ENCODE measurements at regions not wholly inside any gene's neighbourhood (a gene's known extent, or its start where the extent isn't known, plus 50 kb on each side); places are given as distances from the start of the nearest gene placed in this dataset.
A peak's percentile ranks its signal among the peaks of the same experiment; 100 is the strongest.

DNA sequence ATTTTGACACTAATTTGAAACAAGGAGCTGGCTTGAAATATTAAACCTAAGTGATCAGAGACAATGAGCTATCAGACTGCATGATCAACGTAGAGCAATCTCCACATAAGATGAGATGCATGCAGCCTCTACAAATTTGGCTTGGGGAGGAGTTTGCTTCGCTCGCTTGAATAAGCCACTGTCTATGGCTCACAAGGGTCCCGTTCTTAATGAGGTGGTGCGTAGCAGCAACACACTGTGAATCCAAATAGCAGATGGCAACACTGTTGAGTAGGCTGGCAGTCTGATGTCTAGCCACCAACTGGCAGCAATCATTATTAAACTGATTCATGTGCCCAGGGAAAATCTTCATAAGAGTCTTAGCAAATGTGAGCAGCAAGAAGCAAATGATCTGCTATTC, 125.4 kb upstream of the CCDC54 start:
- DNase-seq = peak; percentile 95

DNA sequence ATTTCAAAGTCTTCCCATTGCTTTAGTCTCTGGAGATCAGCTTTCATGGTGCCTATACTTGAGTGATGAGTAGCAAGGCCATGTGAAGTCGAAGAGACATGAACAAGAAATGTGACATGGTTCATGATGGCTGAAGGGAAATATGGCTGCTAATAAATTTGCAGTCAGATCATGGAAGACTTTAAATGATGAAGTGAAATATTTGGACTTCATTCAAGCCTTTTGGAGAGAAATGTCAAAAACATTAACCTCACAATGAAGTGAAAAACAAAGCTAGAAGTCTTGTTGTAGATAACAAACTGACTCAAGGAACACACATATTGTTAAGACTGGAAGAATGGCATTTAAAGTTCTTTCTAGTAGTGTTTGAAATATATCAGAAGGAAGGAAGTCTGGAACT, 120.3 kb upstream of the CCDC54 start:
- no peak for DNase-seq

DNA sequence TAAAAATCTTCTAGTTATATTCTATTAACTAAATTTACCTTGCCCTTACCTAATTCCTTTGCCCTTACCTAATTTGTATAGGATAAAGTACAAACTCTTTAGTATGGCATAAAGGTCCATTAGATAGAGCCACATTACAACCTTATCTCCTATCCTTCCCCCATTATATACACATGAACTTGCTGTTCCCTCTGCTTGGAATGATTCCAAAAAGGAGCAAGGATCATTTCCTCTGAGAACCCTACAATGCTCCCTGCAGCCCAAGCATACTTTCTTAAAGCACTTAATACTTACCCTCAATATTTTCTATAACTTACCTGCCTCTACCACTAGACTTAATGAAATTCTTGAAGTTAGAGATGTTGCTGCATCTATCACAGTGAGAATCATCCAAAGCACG, 118.9 kb upstream of the CCDC54 start:
- DNase-seq = no peak

DNA sequence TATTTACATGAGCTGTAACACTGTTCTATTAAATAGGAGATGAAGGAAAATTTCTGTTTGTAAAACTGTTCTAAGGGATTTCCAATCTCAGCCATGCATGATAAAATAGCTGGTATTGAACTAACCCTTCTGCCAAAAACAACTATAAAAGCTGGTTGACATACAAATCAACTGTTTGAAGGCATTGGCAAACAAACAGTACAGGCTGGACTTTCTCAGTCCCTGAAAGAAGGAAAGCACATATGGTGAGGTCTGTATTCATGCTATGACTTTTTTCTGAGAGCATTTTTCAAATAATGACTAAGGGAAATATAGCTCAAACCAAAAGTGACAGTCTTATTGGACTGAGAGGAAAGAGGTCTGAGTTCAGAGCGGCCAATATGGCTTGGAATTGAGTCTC, 117.0 kb upstream of the CCDC54 start:
- DNase-seq = no peak

DNA sequence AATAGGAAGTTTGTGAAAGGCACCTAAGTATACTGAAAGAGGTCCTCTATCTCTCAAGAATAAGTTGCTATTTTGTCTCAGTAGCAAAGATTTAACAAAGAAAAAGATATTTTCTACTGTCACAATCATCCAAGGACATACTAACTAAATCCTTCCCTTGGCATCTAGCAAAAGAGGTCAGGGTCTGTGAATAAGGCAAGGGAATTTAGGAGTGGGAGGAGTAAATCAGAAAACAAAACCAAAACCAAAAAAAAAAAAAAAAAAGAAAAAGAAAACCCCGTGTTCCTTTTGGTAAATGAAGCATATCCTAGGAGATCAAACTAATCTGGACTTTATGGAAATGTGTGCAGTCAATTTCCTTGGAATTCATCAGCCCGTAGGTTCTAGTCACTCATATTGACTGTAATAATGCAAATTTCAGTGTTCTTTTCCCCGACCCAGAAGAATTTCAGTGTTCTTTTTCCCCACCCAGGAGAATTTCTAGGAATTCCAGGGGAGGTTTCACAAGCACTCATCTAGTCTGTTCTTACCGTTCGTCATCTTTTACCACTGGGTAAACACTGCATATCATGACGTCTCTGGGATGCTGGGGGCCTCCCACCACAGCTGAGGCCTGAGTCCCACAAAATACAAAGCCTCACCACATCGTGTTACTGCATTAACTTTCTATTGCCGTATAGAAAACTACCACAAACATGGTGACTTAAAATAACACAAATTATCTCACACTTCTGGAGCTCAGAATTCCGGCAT, 113.8 kb upstream of the CCDC54 start:
- DNase-seq = no peak

DNA sequence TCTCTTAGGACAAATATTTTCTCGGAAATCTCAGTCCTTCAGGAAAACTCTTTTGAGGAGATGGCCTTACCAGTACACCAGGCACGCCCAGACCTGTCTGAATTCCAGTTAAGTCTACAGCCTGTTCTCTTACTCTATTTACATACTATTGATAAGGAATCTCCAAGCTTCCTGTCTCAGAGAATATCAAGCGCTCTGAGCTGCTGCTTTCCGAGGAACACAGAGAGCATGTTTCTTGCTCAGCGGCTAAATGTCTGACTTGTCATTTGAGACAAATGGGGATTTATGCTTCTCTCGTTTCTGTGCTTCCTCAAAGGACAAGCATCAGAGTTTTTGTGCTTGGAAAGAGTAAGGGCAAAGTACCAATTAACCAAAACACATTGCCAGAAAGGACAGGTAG, 112.4 kb upstream of the CCDC54 start:
- DNase-seq = no peak

DNA sequence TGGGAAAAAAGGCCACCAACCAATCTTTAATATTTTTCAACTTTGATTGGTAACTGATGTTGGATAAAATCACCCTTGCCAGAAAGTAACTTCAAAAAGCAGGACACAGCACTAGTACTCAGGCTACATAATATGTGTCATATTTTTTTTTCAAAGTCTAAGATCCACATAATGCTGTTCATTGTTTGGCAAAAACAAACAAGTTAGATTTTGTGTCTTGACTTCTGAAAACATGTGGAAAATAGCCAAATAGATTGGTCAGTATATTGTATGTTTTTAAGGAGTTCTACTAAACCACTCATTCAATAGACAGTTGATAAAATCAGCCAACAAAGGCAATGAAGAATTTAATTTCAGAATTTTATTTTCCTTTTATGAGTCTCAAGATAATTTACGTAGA, 111.7 kb upstream of the CCDC54 start:
- no peak for DNase-seq

DNA sequence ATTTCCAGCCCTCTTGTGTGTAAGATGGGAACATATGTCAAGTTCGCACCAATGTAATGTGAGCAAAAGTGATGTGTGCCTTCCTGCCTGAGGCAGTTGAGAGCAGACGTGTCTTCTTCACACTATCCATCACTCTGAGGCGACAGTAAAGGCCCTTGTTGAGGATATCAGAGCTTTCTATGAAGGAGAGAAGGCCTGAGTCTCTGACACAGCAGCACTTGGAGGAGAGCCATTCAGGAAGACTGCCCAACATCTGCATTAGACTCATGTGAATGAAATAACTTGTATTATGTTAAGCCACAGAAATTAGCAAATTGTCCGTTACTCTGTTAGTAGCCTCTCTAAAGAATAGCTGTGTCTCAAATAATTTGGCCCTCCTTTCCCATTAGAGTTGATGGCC, 108.8 kb upstream of the CCDC54 start:
- no peak for DNase-seq

DNA sequence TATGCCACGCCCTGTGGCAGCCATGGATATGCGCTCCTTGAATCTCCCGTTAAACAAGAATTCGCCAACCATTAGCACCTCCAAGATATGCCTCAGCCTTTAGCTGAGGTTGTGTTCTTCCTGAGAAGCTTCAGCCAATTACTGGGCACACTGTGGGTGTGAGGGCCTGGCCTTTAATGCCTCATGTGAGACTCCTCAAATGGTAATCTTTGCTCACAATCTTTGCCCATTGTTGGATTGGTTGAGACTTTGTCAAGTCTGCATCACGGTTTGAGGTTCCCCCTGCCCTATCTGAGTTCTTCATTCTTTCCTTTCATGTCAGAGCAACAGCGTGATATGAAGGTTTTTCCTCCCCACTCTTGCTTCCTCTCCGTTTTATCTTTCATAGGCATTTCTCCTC, 108.1 kb upstream of the CCDC54 start:
- no peak for DNase-seq

DNA sequence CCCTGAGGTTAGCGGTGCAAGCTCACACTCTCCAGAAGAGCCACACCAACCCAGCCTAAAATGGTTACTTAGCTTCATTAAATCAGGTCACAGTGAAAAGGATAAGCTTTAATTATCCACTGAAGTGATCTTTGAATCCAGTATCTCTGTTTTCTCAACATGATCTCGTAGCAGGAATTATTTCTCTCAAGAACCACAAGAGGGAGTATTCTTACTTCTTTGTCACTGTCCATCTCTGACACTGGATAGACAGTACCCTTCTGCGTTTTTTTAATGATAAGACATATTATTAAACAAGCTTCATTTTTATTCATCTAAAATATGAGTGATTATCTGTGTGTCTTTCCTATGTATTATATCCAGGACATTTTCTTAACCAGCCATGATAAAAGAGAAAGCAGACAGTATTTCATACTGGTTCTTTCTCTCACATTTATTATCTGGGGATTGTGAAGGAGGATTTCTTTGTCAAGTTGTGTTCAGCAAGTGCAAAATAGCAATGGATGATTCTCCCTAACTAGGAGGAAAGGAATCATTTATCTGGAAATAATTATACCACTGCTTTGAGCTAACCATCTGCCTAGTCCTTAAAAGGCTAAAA, 105.4 kb upstream of the CCDC54 start:
- peak; percentile 26 for DNase-seq

DNA sequence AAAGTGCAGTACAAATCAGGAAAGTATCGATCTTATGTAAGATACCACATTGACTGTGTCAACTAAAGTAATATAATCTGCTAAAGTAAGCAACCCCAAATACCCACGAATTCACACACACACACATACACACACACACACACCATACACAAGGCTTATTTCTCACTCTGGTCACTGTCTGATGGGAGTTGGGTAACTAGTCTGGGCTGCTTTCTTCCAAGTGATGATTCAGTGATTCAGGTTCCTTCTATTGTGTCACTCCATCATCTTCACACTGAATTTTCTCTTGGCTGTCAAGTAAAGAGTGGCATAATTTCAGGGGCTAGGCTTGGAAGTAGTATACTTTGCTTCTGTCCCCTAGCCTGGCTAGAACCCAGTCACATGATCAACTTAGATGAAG, 104.8 kb upstream of the CCDC54 start:
- DNase-seq = no peak

DNA sequence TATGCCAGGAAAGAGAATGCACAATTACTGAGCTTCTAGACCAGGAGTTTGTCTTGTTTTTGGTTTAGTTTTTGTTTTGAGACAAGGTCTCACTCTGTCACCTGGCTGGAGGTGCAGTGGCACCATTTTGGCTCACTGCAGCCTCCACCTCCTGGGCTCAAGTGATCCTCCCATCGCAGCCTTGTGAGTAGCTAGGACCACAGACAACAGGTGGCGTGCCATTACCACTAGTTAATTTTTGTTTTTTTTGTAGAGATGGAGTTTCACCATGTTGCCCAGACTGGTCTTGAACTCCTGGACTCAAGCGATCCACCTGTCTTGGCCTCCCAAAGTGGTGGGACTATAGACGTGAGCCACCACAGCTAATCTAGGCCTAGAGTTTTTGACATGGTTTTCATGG, 104.4 kb upstream of the CCDC54 start:
- no peak for DNase-seq

DNA sequence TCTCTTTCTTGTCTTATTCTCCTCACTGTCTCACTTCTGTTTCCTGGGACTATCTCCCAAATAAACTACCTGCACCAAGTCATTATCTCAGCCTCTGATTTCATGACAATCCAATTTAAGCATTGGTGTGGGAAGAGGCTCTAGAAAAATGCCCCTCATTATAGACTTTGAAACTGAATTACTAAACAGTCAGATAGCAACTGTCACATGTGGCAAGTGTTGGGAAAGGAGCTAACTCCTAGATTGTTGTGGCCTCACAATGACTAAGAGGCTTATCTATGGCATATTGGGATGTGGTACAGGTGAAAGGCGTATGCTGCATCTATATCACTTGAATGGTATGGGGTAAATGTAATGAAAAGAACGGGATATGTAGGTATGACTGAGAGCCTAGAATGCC, 103.5 kb upstream of the CCDC54 start:
- DNase-seq = no peak

DNA sequence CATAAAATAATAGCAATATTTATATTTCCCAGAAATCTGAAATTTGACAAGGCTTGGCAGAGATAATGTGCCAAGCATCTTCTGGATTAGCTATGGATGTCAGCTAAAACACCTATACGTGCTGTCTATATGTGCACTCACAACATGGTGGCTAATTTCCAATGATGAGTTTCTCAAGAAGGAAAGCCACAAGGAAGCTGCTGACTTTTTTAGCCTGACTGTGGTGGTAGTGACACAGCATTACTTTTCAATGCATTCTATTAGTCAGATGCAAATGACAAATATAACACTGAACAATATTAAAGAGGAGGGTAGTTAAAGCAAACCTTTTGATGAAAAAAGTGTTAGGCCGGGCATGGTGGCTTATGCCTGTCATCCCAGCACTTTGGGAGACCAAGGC, 101.7 kb upstream of the CCDC54 start:
- no peak for DNase-seq

DNA sequence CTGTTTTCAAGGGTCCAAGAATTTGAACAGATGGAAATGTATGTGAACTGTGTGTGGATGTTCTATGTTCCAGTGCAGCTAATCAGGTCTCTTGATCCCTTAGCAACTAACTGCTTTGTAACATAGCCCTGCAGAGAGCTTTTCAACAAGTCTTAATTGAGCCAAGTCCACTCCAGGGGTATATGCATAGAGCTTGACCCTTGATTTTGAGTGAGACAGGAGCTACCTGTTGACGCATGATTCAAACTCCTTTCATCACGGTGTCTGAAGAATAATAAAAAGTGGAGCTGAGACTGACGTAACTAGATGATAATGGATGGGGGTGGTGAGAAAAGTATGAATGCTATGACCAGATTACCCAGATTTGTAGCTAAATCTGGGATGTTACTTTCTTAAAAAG, 93.3 kb upstream of the CCDC54 start:
- no peak for DNase-seq

DNA sequence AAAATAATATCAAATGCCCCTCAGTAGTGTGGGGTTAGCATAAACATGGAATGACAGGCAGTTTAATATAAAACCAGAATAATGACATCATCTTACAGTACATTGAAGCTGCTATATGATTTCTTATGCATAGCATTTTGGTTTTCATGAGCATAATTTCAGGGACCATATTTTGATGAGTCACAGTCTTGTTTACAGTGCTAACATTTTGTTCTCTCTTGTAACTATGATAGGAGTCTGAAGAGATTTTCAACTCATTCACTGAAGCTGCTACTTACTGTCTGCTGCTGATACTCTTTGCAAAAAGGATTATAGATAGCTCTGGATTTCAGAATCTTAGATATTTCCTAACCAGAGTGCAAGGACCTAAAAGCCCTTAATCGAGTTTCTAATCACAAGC, 92.6 kb upstream of the CCDC54 start:
- no peak for DNase-seq

DNA sequence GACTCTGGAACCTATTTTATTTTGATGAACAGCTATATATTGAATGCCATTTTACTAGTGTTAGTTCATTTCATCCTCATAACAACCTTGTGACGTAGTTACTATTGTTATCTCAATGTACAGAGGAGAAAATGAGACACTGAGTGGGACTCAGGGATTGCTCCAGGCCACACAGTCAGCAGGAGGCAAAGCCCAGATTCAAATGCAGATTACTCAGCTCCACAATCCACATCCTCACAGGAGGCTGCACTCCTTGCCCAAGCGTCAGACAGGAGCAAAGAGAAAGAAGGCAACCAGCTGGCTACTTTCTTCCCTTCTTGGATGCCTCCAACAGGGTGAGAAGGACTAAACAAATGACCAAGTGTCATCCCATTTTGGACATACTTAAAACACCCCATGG, 92.0 kb upstream of the CCDC54 start:
- DNase-seq = no peak

DNA sequence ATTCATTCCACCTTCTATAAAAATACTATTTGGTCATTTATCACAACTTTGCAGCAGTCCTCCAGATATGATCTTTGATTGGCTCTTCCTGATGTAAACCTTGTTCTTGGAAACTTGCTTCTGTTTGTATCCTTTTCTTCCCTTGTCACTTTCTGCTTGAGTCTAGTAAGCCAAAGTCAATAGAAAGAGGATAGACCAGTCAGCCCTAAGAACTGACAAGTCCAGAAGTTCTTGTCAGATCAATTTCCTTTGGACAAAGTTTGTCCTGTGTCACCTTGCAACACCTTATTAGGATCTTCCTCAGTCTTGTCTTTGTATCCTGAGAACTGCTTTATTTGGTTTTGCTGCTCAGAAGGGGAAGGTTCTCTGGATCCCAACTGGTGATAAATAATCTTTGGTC, 87.9 kb upstream of the CCDC54 start:
- no peak for DNase-seq

DNA sequence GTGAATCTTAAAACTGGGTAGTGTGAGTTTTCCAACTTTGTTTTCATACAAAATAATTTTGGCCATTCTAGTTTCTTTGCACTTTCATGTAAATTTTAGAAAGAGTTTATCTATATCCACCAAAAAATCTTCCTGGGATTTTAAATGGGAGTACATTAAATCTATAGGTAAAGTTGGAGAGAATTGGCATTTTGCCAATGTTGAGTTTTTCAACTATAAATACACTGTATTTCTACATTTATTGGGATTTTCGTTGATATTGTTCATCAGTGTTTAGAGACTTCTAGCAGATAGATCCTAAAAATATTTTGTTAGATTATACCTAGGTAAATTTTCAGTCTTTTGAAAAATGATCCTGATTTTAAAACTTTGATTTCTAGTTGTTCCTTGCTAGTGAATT, 83.1 kb upstream of the CCDC54 start:
- DNase-seq = no peak

DNA sequence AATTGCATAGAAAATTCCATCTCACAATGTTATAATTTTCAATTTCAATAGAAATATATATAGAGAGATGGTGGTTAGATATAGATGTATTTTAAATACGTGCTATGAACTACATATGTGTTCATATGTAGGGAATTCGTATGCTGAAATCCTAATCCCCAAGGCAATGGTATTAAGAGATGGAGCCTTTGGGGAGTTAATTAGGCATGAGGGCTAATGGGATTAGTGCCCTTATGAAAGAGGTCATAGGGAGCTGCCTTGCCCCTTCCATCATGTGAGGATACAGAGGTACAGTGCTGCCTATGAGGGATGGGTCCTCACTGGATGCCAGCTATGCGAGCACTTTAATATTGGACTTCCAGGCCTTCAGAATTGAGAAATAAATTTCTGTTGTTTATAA, 79.6 kb upstream of the CCDC54 start:
- DNase-seq = no peak

DNA sequence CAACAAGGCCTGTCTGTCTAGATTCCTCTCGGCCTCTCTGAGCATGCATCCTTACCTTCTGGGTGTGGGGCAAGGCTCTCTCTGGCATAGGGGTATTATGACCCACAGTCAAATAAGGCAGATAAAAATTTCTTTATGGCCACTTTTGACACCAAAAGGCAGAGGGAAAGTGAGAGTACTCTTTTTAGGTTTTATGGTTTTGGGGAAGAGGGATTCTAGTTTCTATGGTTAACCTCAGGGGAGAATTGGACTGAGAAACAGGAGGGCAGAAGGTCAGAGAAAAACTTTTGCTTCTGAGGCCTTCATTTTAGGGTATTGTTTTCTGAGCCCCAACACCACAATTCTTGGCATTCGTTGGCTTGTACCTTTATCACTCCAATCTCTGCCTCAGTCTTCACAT, 70.0 kb upstream of the CCDC54 start:
- no peak for DNase-seq

DNA sequence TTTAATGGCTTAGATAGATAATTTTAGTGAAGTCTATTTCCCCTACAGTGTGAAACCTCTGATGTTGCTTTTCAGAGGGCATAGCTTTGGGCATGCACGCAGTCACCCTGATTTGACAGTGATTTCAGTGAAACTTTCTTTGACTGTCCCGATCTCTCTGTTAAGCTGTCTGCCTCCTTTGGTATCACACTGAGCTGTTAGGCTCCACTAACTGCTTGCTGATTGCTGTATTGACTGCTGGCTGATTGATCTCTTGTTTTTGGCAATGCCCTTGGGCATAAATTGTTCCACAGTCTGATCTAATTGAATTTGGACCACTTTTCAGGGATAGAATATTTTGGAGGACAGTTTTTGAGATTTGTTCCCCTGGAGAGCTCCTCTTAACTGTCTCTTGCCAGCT, 68.5 kb upstream of the CCDC54 start:
- DNase-seq = no peak

DNA sequence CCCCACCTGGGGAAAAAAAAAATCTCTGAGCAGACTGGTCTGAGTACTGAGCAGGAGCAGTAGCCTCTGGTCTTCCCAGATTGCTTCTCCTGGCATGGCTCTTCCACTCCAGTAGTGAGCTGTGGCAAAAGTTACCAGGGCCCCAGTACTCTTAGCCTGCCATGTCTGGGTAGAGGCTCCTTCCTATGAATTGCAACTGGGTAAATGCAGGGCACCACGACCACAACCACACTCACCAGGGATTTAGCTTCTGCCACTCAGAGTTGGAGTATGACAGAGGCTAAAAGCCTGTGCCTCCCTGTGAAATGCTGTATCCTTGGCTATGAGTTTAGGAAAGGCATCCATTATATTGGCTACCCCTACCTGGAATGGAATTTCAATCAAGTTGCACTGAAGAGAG, 67.9 kb upstream of the CCDC54 start:
- DNase-seq = no peak

DNA sequence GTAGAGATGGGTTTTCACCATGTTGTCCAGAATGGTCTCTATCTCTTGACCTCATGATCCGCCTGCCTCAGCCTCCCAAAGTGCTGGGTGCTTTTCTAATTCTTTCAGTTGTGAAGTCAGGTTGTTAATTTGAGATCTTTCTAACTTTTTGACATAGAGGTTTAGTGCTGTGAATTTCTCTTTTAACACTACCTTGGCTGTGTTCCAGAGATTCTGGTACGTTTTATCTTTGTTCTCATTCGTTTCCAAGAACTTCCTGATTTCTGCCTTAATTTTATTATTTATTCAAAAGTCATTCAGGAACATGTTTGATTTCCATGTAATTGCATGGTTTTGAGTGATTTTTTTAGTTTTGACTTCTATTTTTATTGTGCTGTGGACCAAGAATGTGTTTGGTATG, 63.5 kb upstream of the CCDC54 start:
- no peak for DNase-seq

DNA sequence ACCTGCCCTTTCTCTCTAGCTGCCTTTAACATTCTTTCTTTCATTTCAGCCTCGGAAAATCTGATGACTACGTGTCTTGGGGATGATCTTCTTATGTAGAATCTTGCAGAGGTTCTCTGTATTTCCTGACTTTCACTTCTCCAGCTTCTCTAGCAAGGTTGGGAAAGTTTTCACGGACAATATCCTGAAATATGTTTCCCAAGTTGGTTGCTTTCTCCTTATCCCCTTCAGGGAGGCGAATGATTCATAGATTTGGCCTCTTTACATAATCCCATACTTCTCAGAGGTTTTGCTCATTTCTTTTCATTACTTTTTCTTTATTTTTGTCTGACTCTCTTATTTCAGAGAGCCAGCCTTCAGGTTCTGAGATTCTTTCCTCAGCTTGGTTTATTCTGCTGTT, 62.1 kb upstream of the CCDC54 start:
- DNase-seq = no peak

All from NCI-H1694 (cell line).